ENCODE measurements at regions not wholly inside any gene's neighbourhood (a gene's known extent, or its start where the extent isn't known, plus 50 kb on each side); places are given as distances from the start of the nearest gene placed in this dataset.
"Not testable (repeated sequence)": the region's sequence is repeated elsewhere in the genome, so short reads cannot be mapped to it uniquely, and the experiment has no call there.

GRCh38 chr6:4358414-4359107, 223.2 kb upstream of the ECI2 start:
- ATAC-seq (no peak), DNase-seq (no peak)
- Mint-ChIP-seq H3K4me1 (no peaks in the 10 kb centered on the region), H3K36me3 (no peaks in the 10 kb centered on the region), H3K27me3 (ENCODE audit: low read depth in 2 of 2) (peaks cover 0 to 3% of the 10 kb centered on the region in 2 donors), H3K27ac (no peak overlapping the region), H3K9me3 (peaks cover 0 to 2% of the 10 kb centered on the region in 2 donors), H3K4me3 (no peak overlapping the region)
- H3K27ac ChIP-seq (ENCODE audit: low read length): no peak overlapping the region
- TF ChIP-seq, protein P1, sequence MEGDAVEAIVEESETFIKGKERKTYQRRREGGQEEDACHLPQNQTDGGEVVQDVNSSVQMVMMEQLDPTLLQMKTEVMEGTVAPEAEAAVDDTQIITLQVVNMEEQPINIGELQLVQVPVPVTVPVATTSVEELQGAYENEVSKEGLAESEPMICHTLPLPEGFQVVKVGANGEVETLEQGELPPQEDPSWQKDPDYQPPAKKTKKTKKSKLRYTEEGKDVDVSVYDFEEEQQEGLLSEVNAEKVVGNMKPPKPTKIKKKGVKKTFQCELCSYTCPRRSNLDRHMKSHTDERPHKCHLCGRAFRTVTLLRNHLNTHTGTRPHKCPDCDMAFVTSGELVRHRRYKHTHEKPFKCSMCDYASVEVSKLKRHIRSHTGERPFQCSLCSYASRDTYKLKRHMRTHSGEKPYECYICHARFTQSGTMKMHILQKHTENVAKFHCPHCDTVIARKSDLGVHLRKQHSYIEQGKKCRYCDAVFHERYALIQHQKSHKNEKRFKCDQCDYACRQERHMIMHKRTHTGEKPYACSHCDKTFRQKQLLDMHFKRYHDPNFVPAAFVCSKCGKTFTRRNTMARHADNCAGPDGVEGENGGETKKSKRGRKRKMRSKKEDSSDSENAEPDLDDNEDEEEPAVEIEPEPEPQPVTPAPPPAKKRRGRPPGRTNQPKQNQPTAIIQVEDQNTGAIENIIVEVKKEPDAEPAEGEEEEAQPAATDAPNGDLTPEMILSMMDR (IDR thresholded peaks at IDR 0.05): no peak
- no peaks in the 10 kb centered on the region for H3K9me3 ChIP-seq (ENCODE audit: control insufficient read depth, insufficient read depth, low read length)
- no peaks in the 10 kb centered on the region for H3K27me3 ChIP-seq (ENCODE audit: control insufficient read depth, insufficient read depth, low read length)
- WGBS (ENCODE audit: insufficient coverage): 82% methylated on average over 13 of the region's 13 CpGs
- intact Hi-C loops (cut with micrococcal nuclease): no loop called here
- no peaks in the 10 kb centered on the region for H3K4me1 ChIP-seq (ENCODE audit: control insufficient read depth, insufficient read depth, low read length)
- H3K36me3 ChIP-seq (ENCODE audit: control insufficient read depth, insufficient read depth, low read length): no peaks in the 10 kb centered on the region
- no peak overlapping the region for H3K4me3 ChIP-seq (ENCODE audit: low read length)

GRCh38 chr6:4357660-4358152, 222.3 kb upstream of the ECI2 start:
- H3K36me3 Mint-ChIP-seq; H3K27me3 ChIP-seq (ENCODE audit: control insufficient read depth, insufficient read depth, low read length); DNase-seq; H3K4me3 ChIP-seq (ENCODE audit: low read length); ATAC-seq; intact Hi-C loops (cut with micrococcal nuclease); H3K27ac ChIP-seq (ENCODE audit: low read length); H3K27me3 Mint-ChIP-seq (ENCODE audit: low read depth in 2 of 2); H3K4me1 Mint-ChIP-seq; H3K4me3 Mint-ChIP-seq; H3K27ac Mint-ChIP-seq; H3K4me1 ChIP-seq (ENCODE audit: control insufficient read depth, insufficient read depth, low read length); H3K9me3 Mint-ChIP-seq; H3K36me3 ChIP-seq (ENCODE audit: control insufficient read depth, insufficient read depth, low read length); H3K9me3 ChIP-seq (ENCODE audit: control insufficient read depth, insufficient read depth, low read length): not testable (repeated sequence)
- WGBS (ENCODE audit: insufficient coverage): 63% methylated on average over 1 of the region's 3 CpGs

DNA sequence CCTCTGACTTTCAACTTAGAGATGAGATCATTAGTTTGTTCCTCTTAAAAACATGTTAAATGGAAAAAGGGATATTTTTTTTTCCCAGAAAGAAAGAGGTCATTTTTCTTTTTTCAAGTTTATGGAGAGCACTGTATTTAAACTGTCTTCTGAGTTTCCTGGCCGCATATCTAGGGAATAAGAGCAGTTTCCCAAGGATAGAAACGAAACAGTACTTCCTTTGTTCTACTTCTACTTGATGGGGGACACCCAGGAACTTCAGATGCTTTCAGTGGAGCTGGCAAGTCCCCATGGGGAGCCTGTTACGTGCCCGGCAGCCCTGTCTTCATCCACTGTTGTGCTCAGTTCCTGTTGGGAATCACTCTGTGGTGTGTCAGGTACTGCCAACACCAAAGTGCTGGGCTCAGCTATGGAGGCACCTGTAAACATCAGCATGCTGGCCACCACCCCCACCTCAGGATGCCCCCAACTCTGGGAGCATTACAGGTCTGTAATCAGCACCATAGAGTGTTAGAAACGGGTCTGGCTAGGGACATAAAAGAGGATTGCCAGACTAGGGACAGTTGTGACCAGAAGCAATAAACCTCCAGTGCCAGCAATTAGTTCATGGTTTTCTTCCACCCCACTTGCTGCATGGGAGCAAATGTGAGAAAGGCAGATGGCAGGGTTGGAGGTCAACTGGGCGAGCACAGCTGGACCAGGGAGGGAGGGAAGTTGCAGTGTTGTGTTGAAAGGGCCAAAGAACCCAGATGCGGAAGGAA, 221.7 kb upstream of the ECI2 start:
- H3K36me3 ChIP-seq (ENCODE audit: control insufficient read depth, insufficient read depth, low read length): no peaks in the 10 kb centered on the region
- H3K4me1 ChIP-seq (ENCODE audit: control insufficient read depth, insufficient read depth, low read length): no peaks in the 10 kb centered on the region
- no peak overlapping the region for H3K27ac Mint-ChIP-seq
- H3K27ac ChIP-seq (ENCODE audit: low read length): no peak overlapping the region
- H3K9me3 Mint-ChIP-seq: peaks cover 0 to 2% of the 10 kb centered on the region in 2 donors
- ATAC-seq: no peak
- H3K27me3 ChIP-seq (ENCODE audit: control insufficient read depth, insufficient read depth, low read length): no peaks in the 10 kb centered on the region
- WGBS (ENCODE audit: insufficient coverage): 93% methylated on average over 7 of the region's 7 CpGs
- no peak for DNase-seq
- no peak overlapping the region for H3K4me3 Mint-ChIP-seq
- H3K9me3 ChIP-seq (ENCODE audit: control insufficient read depth, insufficient read depth, low read length): no peaks in the 10 kb centered on the region
- H3K27me3 Mint-ChIP-seq (ENCODE audit: low read depth in 2 of 2): peaks cover 0 to 3% of the 10 kb centered on the region in 2 donors
- H3K36me3 Mint-ChIP-seq: no peaks in the 10 kb centered on the region
- TF ChIP-seq, protein P1 (IDR thresholded peaks at IDR 0.05): no peak
- intact Hi-C loops (cut with micrococcal nuclease): no loop called here
- no peak overlapping the region for H3K4me3 ChIP-seq (ENCODE audit: low read length)
- no peaks in the 10 kb centered on the region for H3K4me1 Mint-ChIP-seq

DNA sequence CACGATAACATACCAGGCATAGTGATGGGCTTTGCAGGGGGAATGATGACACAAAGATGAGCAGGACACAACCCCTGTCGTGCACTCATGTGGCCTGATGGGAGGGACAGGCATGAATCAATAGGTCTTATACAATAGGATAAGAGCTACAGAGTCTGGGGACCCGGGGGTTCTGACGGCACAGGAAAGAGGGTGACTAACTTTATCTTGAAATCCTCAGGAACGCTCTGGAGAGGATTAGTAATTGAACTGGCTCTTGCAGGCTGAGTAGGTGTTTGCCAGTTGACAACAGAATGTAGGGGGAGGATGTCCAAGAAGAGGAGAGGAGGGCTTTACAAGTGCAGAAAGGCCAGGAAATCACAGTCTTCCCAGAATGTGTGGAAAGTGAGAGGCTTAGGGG, 219.9 kb upstream of the ECI2 start:
- Histone ChIP-seq H3K27me3 (ENCODE audit: control insufficient read depth, insufficient read depth, low read length) (no peaks in the 10 kb centered on the region), H3K27ac (ENCODE audit: low read length) (no peak overlapping the region), H3K9me3 (ENCODE audit: control insufficient read depth, insufficient read depth, low read length) (no peaks in the 10 kb centered on the region), H3K4me3 (ENCODE audit: low read length) (no peak overlapping the region), H3K36me3 (ENCODE audit: control insufficient read depth, insufficient read depth, low read length) (no peaks in the 10 kb centered on the region), H3K4me1 (ENCODE audit: control insufficient read depth, insufficient read depth, low read length) (no peaks in the 10 kb centered on the region)
- TF ChIP-seq, protein P1 (IDR thresholded peaks at IDR 0.05): no peak
- Mint-ChIP-seq H3K4me1 (no peaks in the 10 kb centered on the region), H3K9me3 (peaks cover 0 to 2% of the 10 kb centered on the region in 2 donors), H3K27me3 (ENCODE audit: low read depth in 2 of 2) (peaks cover 0 to 3% of the 10 kb centered on the region in 2 donors), H3K4me3 (no peak overlapping the region), H3K27ac (no peak overlapping the region), H3K36me3 (no peaks in the 10 kb centered on the region)
- no peak for DNase-seq
- 88% methylated on average over 5 of the region's 5 CpGs for WGBS (ENCODE audit: insufficient coverage)
- no peak for ATAC-seq
- intact Hi-C loops (cut with micrococcal nuclease): no loop called here
